ENCODE measurements at regions not wholly inside any gene's neighbourhood (a gene's known extent, or its start where the extent isn't known, plus 50 kb on each side); places are given as distances from the start of the nearest gene placed in this dataset.

GRCh38 chr13:73849292-73849691, 284.9 kb downstream of the KLF12 start:
- no peak overlapping the region for H2AFZ ChIP-seq (ENCODE audit: low read length)
- no peak overlapping the region for H3K9ac ChIP-seq (ENCODE audit: low read length)
- no peaks in the 10 kb centered on the region for H3K36me3 ChIP-seq (ENCODE audit: low read depth, low read length)
- H3K9me2 ChIP-seq (replicated peaks; ENCODE audit: low read length): no peaks in the 10 kb centered on the region
- H3K27me3 ChIP-seq (ENCODE audit: low read length): no peaks in the 10 kb centered on the region
- POLR2A ChIA-PET (ENCODE audit: unreplicated experiment): no interaction called here
- H3K4me1 ChIP-seq (ENCODE audit: insufficient read depth, low read length): peaks cover 47% of the 10 kb centered on the region
- intact Hi-C loops (cut with micrococcal nuclease): no loop called here
- H3K9me3 ChIP-seq (ENCODE audit: low read length): no peaks in the 10 kb centered on the region
- H3K79me2 ChIP-seq (ENCODE audit: low read length): no peaks in the 10 kb centered on the region
- CTCF ChIA-PET: no interaction called here
- peak overlapping the region; percentile 90; the same call in 1 of the 2 replicates for H3K27ac ChIP-seq (ENCODE audit: low read length)
- ATAC-seq: no peak
- H3K4me2 ChIP-seq (ENCODE audit: low read length): no peak overlapping the region
- peak; percentile 33 for DNase-seq
- H3F3A ChIP-seq (ENCODE audit: low read length, unreplicated experiment): no peaks in the 10 kb centered on the region
- no peak for TF ChIP-seq EZH2 (IDR thresholded peaks at IDR 0.05; ENCODE audit: low read length, unreplicated experiment)
- TF ChIP-seq EZH2phosphoT487 (IDR thresholded peaks at IDR 0.05; ENCODE audit: borderline replicate concordance, low read length): no peak
- peak; percentile 46 for TF ChIP-seq CTCF (conservative IDR thresholded peaks at IDR 0.05; ENCODE audit: low read depth, low read length)
- no TSS peak for BruUV-seq (replicated peaks)
- H4K20me1 ChIP-seq (ENCODE audit: low read length): no peaks in the 10 kb centered on the region
- no peak overlapping the region for H3K4me3 ChIP-seq (ENCODE audit: low read length)

GRCh38 chr13:73844986-73845385, 289.2 kb downstream of the KLF12 start:
- DNase-seq: peak; percentile 3
- Histone ChIP-seq H2AFZ (ENCODE audit: low read length) (no peak overlapping the region), H3K36me3 (ENCODE audit: low read depth, low read length) (no peaks in the 10 kb centered on the region), H3K9me3 (ENCODE audit: low read length) (no peaks in the 10 kb centered on the region), H3K4me2 (ENCODE audit: low read length) (no peak overlapping the region), H3K27me3 (ENCODE audit: low read length) (no peaks in the 10 kb centered on the region), H3F3A (ENCODE audit: low read length, unreplicated experiment) (no peaks in the 10 kb centered on the region), H3K4me1 (ENCODE audit: insufficient read depth, low read length) (peaks cover 27% of the 10 kb centered on the region), H4K20me1 (ENCODE audit: low read length) (no peaks in the 10 kb centered on the region), H3K4me3 (ENCODE audit: low read length) (no peak overlapping the region), H3K9ac (ENCODE audit: low read length) (no peak overlapping the region), H3K79me2 (ENCODE audit: low read length) (no peaks in the 10 kb centered on the region), H3K9me2 (replicated peaks; ENCODE audit: low read length) (no peaks in the 10 kb centered on the region), H3K27ac (ENCODE audit: low read length) (no peak overlapping the region)
- intact Hi-C loops (cut with micrococcal nuclease): no loop called here
- ChIA-PET POLR2A (ENCODE audit: unreplicated experiment) (no interaction called here), CTCF (no interaction called here)
- ATAC-seq: peak; percentile 29; the same call in 1 of the 2 replicates
- BruUV-seq (replicated peaks): no TSS peak
- no peak for TF ChIP-seq EZH2phosphoT487 (IDR thresholded peaks at IDR 0.05; ENCODE audit: borderline replicate concordance, low read length)
- TF ChIP-seq EZH2 (IDR thresholded peaks at IDR 0.05; ENCODE audit: low read length, unreplicated experiment): no peak
- TF ChIP-seq CTCF (conservative IDR thresholded peaks at IDR 0.05; ENCODE audit: low read depth, low read length): no peak

GRCh38 chr13:73842626-73843025, 291.6 kb downstream of the KLF12 start:
- Histone ChIP-seq H3K4me2 (ENCODE audit: low read length) (no peak overlapping the region), H3K9me2 (replicated peaks; ENCODE audit: low read length) (no peaks in the 10 kb centered on the region), H3K79me2 (ENCODE audit: low read length) (no peaks in the 10 kb centered on the region), H3K4me3 (ENCODE audit: low read length) (no peak overlapping the region), H3K27me3 (ENCODE audit: low read length) (no peaks in the 10 kb centered on the region), H3K4me1 (ENCODE audit: insufficient read depth, low read length) (peaks cover 6% of the 10 kb centered on the region), H2AFZ (ENCODE audit: low read length) (no peak overlapping the region), H3K36me3 (ENCODE audit: low read depth, low read length) (no peaks in the 10 kb centered on the region), H3K9ac (ENCODE audit: low read length) (no peak overlapping the region), H4K20me1 (ENCODE audit: low read length) (no peaks in the 10 kb centered on the region), H3K9me3 (ENCODE audit: low read length) (no peaks in the 10 kb centered on the region), H3F3A (ENCODE audit: low read length, unreplicated experiment) (no peaks in the 10 kb centered on the region), H3K27ac (ENCODE audit: low read length) (no peak overlapping the region)
- intact Hi-C loops (cut with micrococcal nuclease): no loop called here
- BruUV-seq (replicated peaks): no TSS peak
- ChIA-PET CTCF (no interaction called here), POLR2A (ENCODE audit: unreplicated experiment) (no interaction called here)
- ATAC-seq (no peak), DNase-seq (no peak)
- no peak for TF ChIP-seq CTCF (conservative IDR thresholded peaks at IDR 0.05; ENCODE audit: low read depth, low read length)
- TF ChIP-seq EZH2 (IDR thresholded peaks at IDR 0.05; ENCODE audit: low read length, unreplicated experiment): no peak
- TF ChIP-seq EZH2phosphoT487 (IDR thresholded peaks at IDR 0.05; ENCODE audit: borderline replicate concordance, low read length): no peak

Measured in PC-3 (cell line).